GF-D8 (cell line): ENCODE measurements at regions not wholly inside any gene's neighbourhood (a gene's known extent, or its start where the extent isn't known, plus 50 kb on each side); places are given as distances from the start of the nearest gene placed in this dataset.
A peak's percentile ranks its signal among the peaks of the same experiment; 100 is the strongest.

Experiments
- DNase-seq: peaks from one replicate; lab custom pipeline; 2025; lab: John Stamatoyannopoulos, UW

- DNase-seq, result no peak
Observed at GRCh38 chr13:108360139-108360538, 90.6 kb downstream of the TNFSF13B start.

- no peak for DNase-seq
Observed at GRCh38 chr13:108361769-108362168, 92.3 kb downstream of the TNFSF13B start.

DNA sequence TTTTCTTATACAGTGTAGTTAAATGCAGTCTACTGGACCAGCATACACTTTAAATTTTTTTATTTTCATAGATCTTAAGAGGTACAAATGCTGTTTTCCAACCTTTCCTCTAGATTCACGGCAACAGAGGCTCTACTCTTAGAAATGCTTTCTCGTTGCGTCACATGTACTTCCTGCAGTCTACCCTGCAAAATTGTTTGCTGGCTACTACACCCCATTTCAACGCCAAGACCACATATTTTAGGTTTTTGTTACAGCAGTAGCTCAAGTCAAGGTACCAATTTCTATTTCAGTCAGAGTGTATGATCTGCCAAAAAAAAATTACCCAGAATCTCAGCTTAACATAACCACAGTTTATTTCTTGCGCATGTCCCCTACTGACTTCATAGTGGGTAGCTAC, 94.1 kb downstream of the TNFSF13B start:
- DNase-seq, result peak; percentile 39

DNA sequence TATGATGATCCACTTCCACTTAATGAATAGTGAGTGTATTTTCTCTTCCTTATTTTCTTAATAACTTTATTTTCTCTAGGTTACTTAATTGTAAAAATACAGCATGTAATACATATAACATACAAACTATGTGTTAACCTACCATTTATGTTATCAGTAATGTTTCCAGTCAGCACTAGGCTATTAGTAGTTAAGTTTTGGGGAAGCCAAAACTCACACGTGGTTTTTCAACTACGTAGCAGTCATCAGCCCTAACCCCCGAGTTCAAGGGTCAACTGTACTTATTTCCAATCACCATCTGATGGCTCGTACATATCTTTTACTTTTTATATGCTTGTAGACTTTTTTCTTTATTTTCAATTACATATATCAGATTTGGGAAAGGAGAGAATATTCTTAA, 95.7 kb downstream of the TNFSF13B start:
- DNase-seq, result no peak

DNA sequence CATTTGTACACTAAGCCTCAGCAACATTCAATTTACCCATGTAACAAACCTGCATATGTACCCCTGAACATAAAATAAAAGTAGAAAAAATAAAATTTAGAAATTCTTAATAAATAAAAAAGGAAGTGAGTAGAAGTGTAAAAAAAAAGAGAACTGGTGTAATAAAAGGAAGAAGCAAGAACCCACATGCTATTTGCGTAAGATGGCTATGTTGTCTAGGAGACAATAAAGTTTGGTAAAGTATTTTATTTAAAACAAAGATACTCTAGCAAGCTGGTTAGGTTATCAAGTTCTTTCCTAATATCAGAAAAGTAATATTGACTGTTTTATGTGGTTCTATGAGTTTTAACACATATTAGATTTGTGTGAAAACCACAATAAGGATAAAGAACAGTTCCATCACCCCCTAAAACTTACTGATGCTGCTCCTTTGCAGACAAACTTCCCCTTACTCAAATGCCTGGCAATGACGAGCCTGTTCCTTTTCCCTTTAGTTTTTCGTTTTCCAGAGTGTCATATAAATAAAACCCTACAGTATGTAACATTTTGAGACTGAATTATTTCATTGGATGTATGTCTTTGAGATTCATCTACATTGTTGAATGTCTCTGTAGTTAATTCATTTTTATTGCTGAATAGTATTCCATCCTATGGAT, 98.9 kb downstream of the TNFSF13B start:
- peak; percentile 46 for DNase-seq

GRCh38 chr13:108369412-108369811, 99.9 kb downstream of the TNFSF13B start:
- DNase-seq, result no peak

DNA sequence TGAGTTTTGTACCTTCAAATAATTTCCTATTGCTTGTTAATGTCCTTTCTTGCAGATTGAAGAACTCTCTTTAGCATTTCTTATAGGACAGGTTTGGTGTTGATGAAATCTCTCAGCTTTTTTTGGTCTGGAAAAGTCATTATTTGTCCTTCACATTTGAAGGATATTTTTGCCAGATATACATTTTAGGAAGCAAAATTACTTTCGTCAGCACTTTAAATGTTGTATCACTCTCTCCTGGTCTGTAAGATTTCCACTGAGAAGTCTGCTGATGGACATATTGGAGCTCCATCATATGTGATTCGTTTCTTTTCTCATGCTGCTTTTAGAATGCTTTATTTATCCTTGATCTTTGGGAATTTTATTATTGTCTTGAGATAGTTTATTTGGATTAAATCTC, 105.5 kb downstream of the TNFSF13B start:
- no peak for DNase-seq

DNA sequence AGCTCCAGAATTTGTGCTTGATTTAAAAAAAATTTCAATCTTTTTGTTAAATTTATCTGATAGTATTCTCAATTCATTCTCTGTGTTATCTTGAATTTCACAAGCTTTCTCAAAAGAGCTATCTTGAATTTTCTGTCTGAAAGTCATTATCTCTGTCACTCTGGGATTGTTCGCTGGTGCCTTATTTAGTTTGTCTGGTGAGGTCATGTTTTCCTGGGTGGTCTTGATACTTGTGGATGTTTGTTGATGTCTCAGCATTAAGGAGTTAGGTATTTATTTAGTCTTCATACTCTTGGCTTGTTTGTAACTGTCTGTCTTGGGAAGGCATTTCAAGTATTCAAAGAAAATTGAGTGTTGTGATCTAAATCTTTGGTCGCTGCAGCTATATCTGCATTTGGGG, 106.3 kb downstream of the TNFSF13B start:
- no peak for DNase-seq

- DNase-seq, result no peak
Observed at GRCh38 chr13:108376308-108376707, 106.8 kb downstream of the TNFSF13B start.

- no peak for DNase-seq
Observed at GRCh38 chr13:108377646-108378206, 108.2 kb downstream of the TNFSF13B start.

GRCh38 chr13:108383667-108384066, 114.1 kb downstream of the TNFSF13B start:
- no peak for DNase-seq

DNA sequence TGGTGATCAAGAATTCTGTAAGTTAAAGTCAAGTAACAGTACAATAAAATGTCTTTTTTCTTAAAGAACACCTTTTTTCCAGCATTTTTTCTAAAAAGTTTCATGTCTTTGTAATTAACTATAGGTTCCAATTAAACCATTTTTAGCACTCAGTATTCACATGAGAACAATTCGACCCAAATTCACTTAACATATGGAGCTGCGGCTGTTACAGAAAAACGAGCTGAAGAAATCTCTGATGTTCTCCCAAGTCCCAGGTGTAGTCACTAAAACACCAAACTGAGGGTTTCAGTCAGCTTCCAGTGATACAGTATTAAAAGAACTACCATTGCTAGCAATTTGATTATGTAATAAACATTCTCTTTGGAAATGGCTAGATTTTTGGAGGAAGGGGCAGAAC, 117.6 kb downstream of the TNFSF13B start:
- no peak for DNase-seq

DNA sequence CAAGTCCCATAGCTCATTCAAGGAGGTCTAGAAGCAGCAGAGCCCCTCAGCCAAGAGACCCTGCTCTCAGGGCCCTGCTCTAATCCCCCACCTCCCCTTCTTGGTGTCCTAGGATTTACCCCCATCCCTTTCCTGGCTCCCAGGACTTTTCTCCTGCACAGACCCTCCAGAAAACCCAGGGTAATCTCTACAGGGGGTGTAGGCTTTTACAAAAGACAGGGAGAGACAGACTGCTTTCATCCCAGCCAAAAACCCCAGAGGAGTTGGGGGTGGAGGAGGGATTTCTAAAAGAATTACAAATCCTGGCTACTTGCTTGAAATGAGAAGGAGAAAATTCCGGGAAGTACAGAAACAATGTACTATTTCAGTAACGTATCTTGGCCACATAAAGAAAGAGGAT, 133.3 kb downstream of the TNFSF13B start:
- no peak for DNase-seq

- peak; percentile 10 for DNase-seq
Observed at GRCh38 chr13:108407495-108407894, 138.0 kb downstream of the TNFSF13B start.

- no peak for DNase-seq
Observed at GRCh38 chr13:108408672-108409071, 139.2 kb downstream of the TNFSF13B start.

DNA sequence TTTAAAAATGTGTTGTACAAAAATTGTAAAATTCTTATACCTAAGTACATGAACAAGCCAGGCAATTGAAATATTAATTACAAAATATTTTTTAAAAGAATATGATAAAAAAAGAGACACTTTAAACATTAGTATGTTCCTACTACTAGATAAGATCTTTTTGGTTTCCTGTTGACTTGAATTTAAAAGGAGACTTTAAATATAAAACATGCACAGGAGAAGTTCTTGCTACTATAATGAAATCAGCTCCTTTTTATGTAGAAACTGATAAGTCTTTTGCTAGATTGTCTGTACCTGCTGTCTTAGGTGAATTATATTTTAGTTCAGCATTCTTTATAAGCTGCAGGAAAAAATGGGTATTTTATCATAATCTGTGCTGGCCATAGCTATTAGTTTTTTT, 140.2 kb downstream of the TNFSF13B start:
- no peak for DNase-seq

GRCh38 chr13:108419768-108420167, 150.2 kb downstream of the TNFSF13B start:
- no peak for DNase-seq

- no peak for DNase-seq
Observed at GRCh38 chr13:108425056-108425455, 155.5 kb downstream of the TNFSF13B start.

DNA sequence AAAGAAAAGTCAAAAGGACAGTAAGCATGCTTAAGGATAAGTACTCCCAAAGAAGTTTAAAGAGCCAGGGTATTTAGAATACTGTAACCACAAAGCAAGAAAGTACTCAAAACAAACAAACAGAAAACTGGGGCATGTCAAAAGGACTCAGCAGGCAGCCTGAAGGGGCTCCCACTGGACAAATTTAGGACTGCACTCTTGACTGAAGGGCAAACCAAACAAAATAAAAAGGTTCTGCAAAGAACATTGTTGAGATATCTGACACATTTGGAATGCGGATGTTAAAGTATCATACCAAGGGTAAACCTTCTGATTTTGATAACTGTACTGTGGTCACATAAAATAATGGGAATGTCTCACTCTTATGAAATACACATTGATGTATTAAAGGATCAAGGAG, 157.4 kb downstream of the TNFSF13B start:
- DNase-seq, result no peak

DNA sequence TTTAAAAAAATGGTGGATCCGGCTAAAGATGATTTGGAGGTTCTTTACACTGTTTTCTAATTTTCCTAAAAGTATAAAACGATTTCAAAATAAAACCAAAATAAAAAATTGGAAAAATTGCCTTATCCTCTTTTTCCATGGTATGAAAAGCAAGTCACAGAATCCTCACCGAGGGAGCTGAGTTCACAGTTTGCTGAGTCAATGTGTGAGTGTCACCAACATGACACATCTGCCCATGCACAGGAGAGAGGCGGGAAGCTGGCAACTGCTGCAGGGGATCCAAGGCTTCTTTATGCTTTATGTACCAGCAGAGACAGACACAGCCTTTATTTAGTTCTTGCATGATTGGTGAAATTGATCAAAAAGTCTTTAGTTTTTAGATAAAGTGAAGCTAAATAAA, 157.8 kb downstream of the TNFSF13B start:
- no peak for DNase-seq

DNA sequence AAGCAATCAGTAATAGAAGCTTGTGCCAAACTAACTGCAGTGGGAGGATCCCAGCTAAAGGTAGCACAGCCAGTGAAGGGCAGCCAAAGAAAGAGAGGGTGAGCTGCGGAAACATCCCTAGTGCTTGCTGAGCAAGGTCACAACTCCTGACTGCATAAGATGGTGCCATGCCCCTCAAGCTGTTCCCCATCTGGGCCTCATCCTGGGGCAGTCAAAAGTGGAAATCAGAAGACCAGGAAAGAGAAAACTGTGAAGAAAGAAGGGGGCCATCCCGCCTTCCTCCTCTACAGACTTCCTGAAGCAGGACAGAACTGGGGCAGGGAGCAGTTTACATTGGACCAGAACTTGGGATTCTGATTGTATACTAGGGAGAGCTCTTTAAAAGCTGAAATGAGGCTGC, 159.2 kb downstream of the TNFSF13B start:
- DNase-seq, result no peak

GRCh38 chr13:108433976-108434755, 164.6 kb downstream of the TNFSF13B start:
- DNase-seq, result no peak

DNA sequence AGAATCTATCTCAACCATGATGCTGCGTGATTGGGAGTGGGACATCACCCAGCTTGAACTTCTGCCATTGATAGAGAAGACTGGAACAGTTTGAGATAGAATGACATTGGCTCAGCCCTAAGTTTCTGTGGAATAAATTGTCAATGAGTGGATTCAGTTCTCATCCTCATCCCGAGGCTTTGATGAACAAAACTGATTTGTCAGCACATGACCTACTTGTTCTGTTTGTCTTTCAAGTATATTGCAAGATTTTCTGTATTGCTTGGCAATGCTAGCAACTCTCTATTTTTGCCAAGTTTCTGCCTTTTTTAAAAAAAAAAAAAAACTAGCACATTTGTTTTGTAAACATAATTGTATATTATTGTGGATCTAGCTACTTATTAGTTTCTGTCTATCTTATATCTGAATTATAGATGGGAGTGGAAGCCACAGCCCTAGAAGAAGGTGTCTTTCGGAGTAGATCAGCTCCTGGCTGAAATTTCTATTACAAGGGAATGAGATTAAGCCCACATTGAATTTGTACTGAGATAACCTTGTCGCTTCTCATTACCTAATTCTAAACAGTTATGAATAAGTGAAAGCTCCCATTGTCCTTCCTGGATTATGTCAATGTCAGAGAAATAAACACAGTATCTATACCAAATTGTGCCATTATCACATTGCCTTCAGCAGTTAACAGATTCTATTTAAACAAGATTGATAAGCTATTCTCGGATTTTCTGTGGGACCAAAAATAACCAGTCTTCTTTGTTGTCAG, 166.1 kb downstream of the TNFSF13B start:
- no peak for DNase-seq
